ENCODE measurements at regions not wholly inside any gene's neighbourhood (a gene's known extent, or its start where the extent isn't known, plus 50 kb on each side); places are given as distances from the start of the nearest gene placed in this dataset.

DNA sequence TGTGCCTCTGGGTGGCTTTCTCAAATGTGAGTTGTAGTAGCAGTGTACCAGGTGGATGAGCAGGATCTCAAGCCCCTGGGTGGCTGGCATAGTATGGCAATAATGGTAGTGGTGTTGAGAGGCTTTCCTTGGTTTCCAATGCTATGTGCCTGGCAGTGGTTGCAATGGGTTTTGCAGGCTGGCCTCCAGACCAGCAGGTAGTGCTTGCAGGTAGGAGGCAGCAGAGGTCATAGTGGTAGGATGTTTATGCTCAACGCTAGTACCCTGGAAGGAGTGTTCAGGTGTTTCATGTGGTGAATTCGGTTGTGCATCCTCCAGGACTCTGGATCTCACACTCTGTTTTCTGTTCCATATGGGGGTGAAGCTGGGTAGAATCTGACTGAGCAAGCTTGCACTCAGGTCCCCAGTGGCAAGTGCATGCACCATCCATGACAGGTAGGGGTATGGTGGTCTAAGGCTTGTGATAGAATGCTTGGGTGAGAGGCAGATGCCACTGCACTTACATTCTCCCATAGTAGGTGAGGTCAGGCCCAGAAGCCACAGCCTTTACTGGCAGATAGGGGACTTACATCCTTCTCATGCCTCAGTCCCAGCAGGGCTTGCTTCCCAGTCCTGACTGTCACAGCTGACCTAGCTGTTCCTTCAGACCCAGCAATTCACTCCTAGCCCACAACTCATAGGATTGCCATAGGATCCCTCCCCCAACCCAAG is 410.5 kb upstream of the LRRC7 start:
- TF ChIP-seq, protein P1, sequence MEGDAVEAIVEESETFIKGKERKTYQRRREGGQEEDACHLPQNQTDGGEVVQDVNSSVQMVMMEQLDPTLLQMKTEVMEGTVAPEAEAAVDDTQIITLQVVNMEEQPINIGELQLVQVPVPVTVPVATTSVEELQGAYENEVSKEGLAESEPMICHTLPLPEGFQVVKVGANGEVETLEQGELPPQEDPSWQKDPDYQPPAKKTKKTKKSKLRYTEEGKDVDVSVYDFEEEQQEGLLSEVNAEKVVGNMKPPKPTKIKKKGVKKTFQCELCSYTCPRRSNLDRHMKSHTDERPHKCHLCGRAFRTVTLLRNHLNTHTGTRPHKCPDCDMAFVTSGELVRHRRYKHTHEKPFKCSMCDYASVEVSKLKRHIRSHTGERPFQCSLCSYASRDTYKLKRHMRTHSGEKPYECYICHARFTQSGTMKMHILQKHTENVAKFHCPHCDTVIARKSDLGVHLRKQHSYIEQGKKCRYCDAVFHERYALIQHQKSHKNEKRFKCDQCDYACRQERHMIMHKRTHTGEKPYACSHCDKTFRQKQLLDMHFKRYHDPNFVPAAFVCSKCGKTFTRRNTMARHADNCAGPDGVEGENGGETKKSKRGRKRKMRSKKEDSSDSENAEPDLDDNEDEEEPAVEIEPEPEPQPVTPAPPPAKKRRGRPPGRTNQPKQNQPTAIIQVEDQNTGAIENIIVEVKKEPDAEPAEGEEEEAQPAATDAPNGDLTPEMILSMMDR (IDR thresholded peaks at IDR 0.05): no peak
- TF ChIP-seq POLR2A (IDR thresholded peaks at IDR 0.05) (no peak), POLR2AphosphoS5 (IDR thresholded peaks at IDR 0.05) (no peak), EP300 (IDR thresholded peaks at IDR 0.05) (no peak)
